Activated B cell treated with CpG ODN at 0.5 μM for 24 hours (primary cell): ENCODE measurements at regions not wholly inside any gene's neighbourhood (a gene's known extent, or its start where the extent isn't known, plus 50 kb on each side); places are given as distances from the start of the nearest gene placed in this dataset.
"Not testable (repeated sequence)": the region's sequence is repeated elsewhere in the genome, so short reads cannot be mapped to it uniquely, and the experiment has no call there.

Experiments
- ATAC-seq: fragments of 200-7000 bp; cut with Tn5 transposase; one replicate; pipeline ENCODE4 v1.10.0; 2021; ENCODE audit warnings: low read depth, mild to moderate bottlenecking, moderate library complexity
- CTCF ChIA-PET: fragments of 350-600 bp; sonication (Branson Sonifier 250); formaldehyde crosslinking; loops from one replicate; lab custom pipeline; 2021; ENCODE audit warnings: antibody characterized with exemption; lab: Charles Lee
- POLR2A ChIA-PET: fragments of 350-600 bp; sonication (Branson Sonifier 250); formaldehyde crosslinking; loops from one replicate; lab custom pipeline; 2021; ENCODE audit warnings: antibody characterized with exemption; lab: Charles Lee
- DNase-seq: peaks from one replicate; pipeline ENCODE4 v3.0.0; 2022
- H3K27ac Mint-ChIP-seq: one replicate; pipeline ENCODE4 v1.8.0; 2020; ENCODE audit warnings: mixed read lengths
- H3K27me3 Mint-ChIP-seq: one replicate; pipeline ENCODE4 v1.8.0; 2021; ENCODE audit warnings: mixed read lengths
- H3K36me3 Mint-ChIP-seq: one replicate; pipeline ENCODE4 v1.8.0; 2021; ENCODE audit warnings: low read depth, mixed read lengths
- H3K4me1 Mint-ChIP-seq: one replicate; pipeline ENCODE4 v1.8.0; 2021; ENCODE audit warnings: mixed read lengths
- H3K4me3 Mint-ChIP-seq: one replicate; pipeline ENCODE4 v1.8.0; 2020; ENCODE audit warnings: mild to moderate bottlenecking, mixed read lengths
- H3K9me3 Mint-ChIP-seq: one replicate; pipeline ENCODE4 v1.8.0; 2020; ENCODE audit warnings: mixed read lengths
- intact Hi-C: fragments of 100-400 bp; cut with micrococcal nuclease; formaldehyde crosslinking; loops from one replicate; pipeline ENCODE4 v1.15.1; 2024
- TF ChIP-seq, protein P1 (sequence below): fragments of 200-600 bp; IDR thresholded peaks from one replicate; pipeline ENCODE4 v1.8.0; 2022; ENCODE audit warnings: antibody characterized with exemption, mild to moderate bottlenecking

DNA sequence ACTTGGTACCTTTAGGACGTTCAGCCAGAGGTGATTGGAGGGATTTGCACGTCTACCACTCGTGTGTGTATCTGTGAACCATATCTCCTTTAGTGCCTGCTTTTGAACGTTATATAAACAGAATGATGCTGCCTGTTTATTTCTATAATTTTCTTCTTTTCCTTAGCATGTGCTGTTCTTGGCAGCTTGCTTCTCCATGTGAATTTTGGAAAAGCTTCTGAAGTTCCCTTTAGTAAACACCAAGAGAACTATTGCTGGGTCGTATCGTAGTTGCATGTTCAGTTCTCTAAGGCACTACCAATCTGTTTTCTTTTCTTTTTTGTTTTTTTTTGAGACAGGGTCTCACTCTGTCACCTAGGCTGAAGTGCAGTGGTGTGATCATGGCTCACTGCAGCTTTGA lies 73.8 kb upstream of the FANCC start:
- H3K4me3 Mint-ChIP-seq, H3K27ac Mint-ChIP-seq, H3K36me3 Mint-ChIP-seq, POLR2A ChIA-PET, DNase-seq, H3K4me1 Mint-ChIP-seq, H3K27me3 Mint-ChIP-seq, H3K9me3 Mint-ChIP-seq, ATAC-seq, CTCF ChIA-PET, intact Hi-C loops: not testable (repeated sequence)

DNA sequence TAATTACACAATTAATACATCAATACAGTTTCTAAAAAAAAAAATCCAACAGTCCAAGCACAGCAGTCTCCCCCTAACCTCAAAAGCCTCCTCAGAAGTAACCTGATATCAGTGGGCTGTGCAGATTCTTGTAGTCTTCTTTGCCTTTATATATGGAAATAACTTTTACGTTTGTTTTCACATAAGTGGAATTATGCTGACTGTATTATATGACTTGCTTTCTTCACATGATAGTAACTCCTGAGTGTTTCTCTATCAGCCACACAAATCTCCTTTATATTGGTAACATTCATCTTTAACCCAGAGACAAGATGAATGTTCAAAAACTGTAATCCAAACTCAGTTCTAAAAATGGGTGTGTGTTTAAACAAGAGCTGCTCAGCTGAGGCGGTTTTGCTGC lies 71.9 kb upstream of the FANCC start:
- Mint-ChIP-seq H3K36me3 (no peaks in the 10 kb centered on the region), H3K9me3 (no peaks in the 10 kb centered on the region), H3K27me3 (peaks cover 9% of the 10 kb centered on the region), H3K4me1 (no peaks in the 10 kb centered on the region), H3K27ac (no peak overlapping the region), H3K4me3 (no peak overlapping the region)
- DNase-seq: no peak
- TF ChIP-seq, protein P1, sequence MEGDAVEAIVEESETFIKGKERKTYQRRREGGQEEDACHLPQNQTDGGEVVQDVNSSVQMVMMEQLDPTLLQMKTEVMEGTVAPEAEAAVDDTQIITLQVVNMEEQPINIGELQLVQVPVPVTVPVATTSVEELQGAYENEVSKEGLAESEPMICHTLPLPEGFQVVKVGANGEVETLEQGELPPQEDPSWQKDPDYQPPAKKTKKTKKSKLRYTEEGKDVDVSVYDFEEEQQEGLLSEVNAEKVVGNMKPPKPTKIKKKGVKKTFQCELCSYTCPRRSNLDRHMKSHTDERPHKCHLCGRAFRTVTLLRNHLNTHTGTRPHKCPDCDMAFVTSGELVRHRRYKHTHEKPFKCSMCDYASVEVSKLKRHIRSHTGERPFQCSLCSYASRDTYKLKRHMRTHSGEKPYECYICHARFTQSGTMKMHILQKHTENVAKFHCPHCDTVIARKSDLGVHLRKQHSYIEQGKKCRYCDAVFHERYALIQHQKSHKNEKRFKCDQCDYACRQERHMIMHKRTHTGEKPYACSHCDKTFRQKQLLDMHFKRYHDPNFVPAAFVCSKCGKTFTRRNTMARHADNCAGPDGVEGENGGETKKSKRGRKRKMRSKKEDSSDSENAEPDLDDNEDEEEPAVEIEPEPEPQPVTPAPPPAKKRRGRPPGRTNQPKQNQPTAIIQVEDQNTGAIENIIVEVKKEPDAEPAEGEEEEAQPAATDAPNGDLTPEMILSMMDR: no peak
- ChIA-PET POLR2A (no interaction called here), CTCF (no interaction called here)
- intact Hi-C loops: no loop called here
- no peak for ATAC-seq

DNA sequence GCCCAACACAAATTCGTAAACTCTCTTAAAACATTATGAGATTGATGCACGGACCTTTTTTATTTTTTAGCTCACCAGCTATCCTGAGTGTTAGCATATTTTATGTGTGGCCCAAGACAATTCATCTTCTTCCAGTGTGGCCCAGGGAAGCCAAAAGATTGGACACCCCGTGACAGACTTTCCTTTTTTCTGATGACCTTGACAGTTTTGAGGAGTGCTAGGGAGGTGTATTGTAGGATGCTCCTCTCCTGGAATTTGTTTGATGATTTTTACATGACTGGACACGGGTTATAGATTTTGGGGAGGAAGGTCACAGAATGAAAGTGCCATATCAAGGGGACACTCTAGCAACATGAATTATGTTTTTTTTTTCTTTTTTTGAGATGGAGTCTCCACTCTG lies 69.3 kb upstream of the FANCC start:
- intact Hi-C loops: no loop called here
- ChIA-PET CTCF (no interaction called here), POLR2A (no interaction called here)
- TF ChIP-seq, protein P1: no peak
- Mint-ChIP-seq H3K4me3 (no peak overlapping the region), H3K4me1 (no peaks in the 10 kb centered on the region), H3K36me3 (no peaks in the 10 kb centered on the region), H3K27ac (no peak overlapping the region), H3K27me3 (peaks cover 20% of the 10 kb centered on the region), H3K9me3 (no peaks in the 10 kb centered on the region)
- ATAC-seq (no peak), DNase-seq (no peak)

DNA sequence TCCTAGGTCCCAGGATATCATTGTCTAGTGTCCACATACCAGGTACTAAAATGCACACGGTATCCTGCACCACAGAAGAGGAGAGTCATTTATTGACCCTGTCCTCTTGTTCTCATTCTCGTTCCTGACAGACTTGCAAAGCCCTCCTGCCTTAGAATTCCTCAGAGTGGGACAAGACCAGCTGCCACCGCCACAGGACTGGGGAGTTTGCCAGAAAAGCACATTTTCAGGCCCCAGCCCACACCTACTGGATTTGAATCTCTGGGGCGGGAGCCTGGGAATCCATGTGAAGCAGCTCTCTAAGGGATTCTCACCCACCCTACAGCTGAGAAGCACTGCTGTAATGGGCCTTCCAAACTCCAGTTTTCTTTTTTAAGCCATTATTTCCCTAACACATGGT lies 68.0 kb upstream of the FANCC start:
- H3K27me3 Mint-ChIP-seq: peaks cover 28% of the 10 kb centered on the region

DNA sequence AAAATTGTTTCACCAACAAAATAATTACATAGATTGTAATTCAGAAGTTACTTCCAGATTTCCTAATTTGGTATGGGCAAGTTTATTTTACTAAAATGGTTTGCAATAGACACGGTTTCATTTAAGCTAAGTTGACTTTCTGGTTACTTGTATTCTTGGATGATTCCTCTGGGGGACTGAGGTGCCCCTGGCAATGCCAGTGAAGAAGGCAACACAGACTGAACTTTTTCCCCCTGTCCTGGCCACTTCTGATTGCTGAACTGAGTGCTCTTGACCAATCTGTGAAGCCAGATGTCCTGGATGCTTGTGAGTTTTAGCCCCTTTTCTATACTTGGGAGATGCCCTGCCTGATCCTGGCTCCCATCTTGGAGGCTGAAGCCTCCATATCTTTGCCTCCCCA lies 66.3 kb upstream of the FANCC start:
- ATAC-seq (no peak), DNase-seq (no peak)
- Mint-ChIP-seq H3K4me3 (no peak overlapping the region), H3K9me3 (no peaks in the 10 kb centered on the region), H3K27me3 (peaks cover 36% of the 10 kb centered on the region), H3K4me1 (no peaks in the 10 kb centered on the region), H3K27ac (no peak overlapping the region), H3K36me3 (no peaks in the 10 kb centered on the region)
- intact Hi-C loops: no loop called here
- ChIA-PET POLR2A (no interaction called here), CTCF (no interaction called here)
- TF ChIP-seq, protein P1: no peak

More for the DNA sequence above, 68.0 kb upstream of the FANCC start:
- TF ChIP-seq, protein P1: no peak
- intact Hi-C loops: no loop called here
- no peaks in the 10 kb centered on the region for H3K36me3 Mint-ChIP-seq
- ATAC-seq (no peak), DNase-seq (no peak)
- ChIA-PET CTCF (no interaction called here), POLR2A (no interaction called here)
- no peaks in the 10 kb centered on the region for H3K9me3 Mint-ChIP-seq
- H3K4me1 Mint-ChIP-seq: no peaks in the 10 kb centered on the region
- H3K27ac Mint-ChIP-seq: no peak overlapping the region
- no peak overlapping the region for H3K4me3 Mint-ChIP-seq

DNA sequence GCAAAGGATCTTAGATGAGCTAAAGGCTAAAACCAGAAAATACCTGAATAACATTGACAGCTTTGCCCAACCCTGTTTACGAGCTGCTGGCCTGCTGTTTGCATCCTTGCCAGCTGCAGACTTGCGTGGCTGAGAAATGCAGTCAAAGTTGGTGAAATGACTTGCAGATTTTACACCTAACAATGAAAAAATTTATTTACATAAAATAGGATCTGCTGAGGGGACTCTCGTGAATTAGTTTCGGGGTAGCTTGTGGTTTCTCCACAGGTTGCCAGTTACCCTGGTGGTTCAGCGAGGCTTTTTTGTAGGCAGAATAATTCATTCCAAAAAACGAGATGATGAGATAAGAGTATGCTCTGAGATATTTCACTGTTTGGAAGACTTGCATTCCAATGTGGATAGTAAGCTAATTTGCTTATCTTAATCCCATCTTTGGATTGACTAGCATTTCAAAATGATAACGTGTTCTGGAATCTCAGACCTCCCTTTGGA lies 65.7 kb upstream of the FANCC start:
- H3K27me3 Mint-ChIP-seq: peaks cover 38% of the 10 kb centered on the region
- intact Hi-C loops: no loop called here

More for the DNA sequence above, 65.7 kb upstream of the FANCC start:
- ATAC-seq (no peak), DNase-seq (no peak)
- Mint-ChIP-seq H3K4me1 (no peaks in the 10 kb centered on the region), H3K9me3 (peaks cover 2% of the 10 kb centered on the region), H3K4me3 (no peak overlapping the region), H3K27ac (no peak overlapping the region), H3K36me3 (no peaks in the 10 kb centered on the region)
- ChIA-PET POLR2A (no interaction called here), CTCF (no interaction called here)
- TF ChIP-seq, protein P1: no peak
